ENCODE measurements at regions not wholly inside any gene's neighbourhood (a gene's known extent, or its start where the extent isn't known, plus 50 kb on each side); places are given as distances from the start of the nearest gene placed in this dataset.
A peak's percentile ranks its signal among the peaks of the same experiment; 100 is the strongest.

GRCh38 chr2:238723740-238724320 is 124.1 kb upstream of the TWIST2 start:
- DNase-seq (ENCODE audit: low read depth), result peak; percentile 40

GRCh38 chr2:238724728-238725127 is 123.2 kb upstream of the TWIST2 start:
- DNase-seq (ENCODE audit: low read depth), result no peak

- DNase-seq (ENCODE audit: low read depth), result no peak
These were observed 122.6 kb upstream of the TWIST2 start for GRCh38 chr2:238725298-238725697.

- DNase-seq (ENCODE audit: low read depth), result no peak
These were observed 121.0 kb upstream of the TWIST2 start for GRCh38 chr2:238726670-238727584.

- DNase-seq (ENCODE audit: low read depth), result peak; percentile 96
These were observed 120.1 kb upstream of the TWIST2 start for GRCh38 chr2:238727585-238728329.

GRCh38 chr2:238728330-238729260 is 119.3 kb upstream of the TWIST2 start:
- DNase-seq (ENCODE audit: low read depth), result peak; percentile 99

- no peak for DNase-seq (ENCODE audit: low read depth)
These were observed 118.5 kb upstream of the TWIST2 start for GRCh38 chr2:238729261-238729935.

- no peak for DNase-seq (ENCODE audit: low read depth)
These were observed 117.8 kb upstream of the TWIST2 start for GRCh38 chr2:238730001-238730669.

GRCh38 chr2:238730881-238731280 is 117.0 kb upstream of the TWIST2 start:
- no peak for DNase-seq (ENCODE audit: low read depth)

GRCh38 chr2:238731961-238732360 is 115.9 kb upstream of the TWIST2 start:
- no peak for DNase-seq (ENCODE audit: low read depth)

- no peak for DNase-seq (ENCODE audit: low read depth)
These were observed 109.0 kb upstream of the TWIST2 start for GRCh38 chr2:238738917-238739316.

GRCh38 chr2:238739668-238740067 is 108.2 kb upstream of the TWIST2 start:
- no peak for DNase-seq (ENCODE audit: low read depth)

- DNase-seq (ENCODE audit: low read depth), result no peak
These were observed 106.6 kb upstream of the TWIST2 start for GRCh38 chr2:238741277-238741676.

- DNase-seq (ENCODE audit: low read depth), result no peak
These were observed 105.8 kb upstream of the TWIST2 start for GRCh38 chr2:238742066-238742465.

- no peak for DNase-seq (ENCODE audit: low read depth)
These were observed 105.2 kb upstream of the TWIST2 start for GRCh38 chr2:238742664-238743063.

GRCh38 chr2:238743243-238744065 is 104.4 kb upstream of the TWIST2 start:
- no peak for DNase-seq (ENCODE audit: low read depth)

- DNase-seq (ENCODE audit: low read depth), result no peak
These were observed 102.9 kb upstream of the TWIST2 start for GRCh38 chr2:238744951-238745350.

GRCh38 chr2:238745997-238746396 is 101.9 kb upstream of the TWIST2 start:
- no peak for DNase-seq (ENCODE audit: low read depth)

- no peak for DNase-seq (ENCODE audit: low read depth)
These were observed 100.8 kb upstream of the TWIST2 start for GRCh38 chr2:238747114-238747513.

- DNase-seq (ENCODE audit: low read depth), result no peak
These were observed 100.3 kb upstream of the TWIST2 start for GRCh38 chr2:238747557-238747956.
